ENCODE measurements at regions not wholly inside any gene's neighbourhood (a gene's known extent, or its start where the extent isn't known, plus 50 kb on each side); places are given as distances from the start of the nearest gene placed in this dataset.
"Not testable (repeated sequence)": the region's sequence is repeated elsewhere in the genome, so short reads cannot be mapped to it uniquely, and the experiment has no call there.

- Mint-ChIP-seq H3K4me3 (no peak overlapping the region), H3K27me3 (no peaks in the 10 kb centered on the region), H3K9me3 (no peaks in the 10 kb centered on the region), H3K36me3 (no peaks in the 10 kb centered on the region), H3K27ac (no peak overlapping the region), H3K4me1 (peaks cover 7% of the 10 kb centered on the region)
Measured at GRCh38 chr21:35458405-35458804, 409.3 kb upstream of the RUNX1 start.

- H3K27me3 Mint-ChIP-seq, result no peaks in the 10 kb centered on the region
- peaks cover 1% of the 10 kb centered on the region for H3K9me3 Mint-ChIP-seq
- H3K4me1 Mint-ChIP-seq, result peaks cover 7% of the 10 kb centered on the region
- H3K4me3 Mint-ChIP-seq, result no peak overlapping the region
- peaks cover 1% of the 10 kb centered on the region for H3K36me3 Mint-ChIP-seq
- no peak overlapping the region for H3K27ac Mint-ChIP-seq
Measured at GRCh38 chr21:35457097-35457804, 408.1 kb upstream of the RUNX1 start.

GRCh38 chr21:35451276-35451675, 402.2 kb upstream of the RUNX1 start:
- Mint-ChIP-seq H3K4me3 (no peak overlapping the region), H3K27me3 (no peaks in the 10 kb centered on the region), H3K4me1 (no peaks in the 10 kb centered on the region), H3K36me3 (peaks cover 9% of the 10 kb centered on the region), H3K9me3 (peaks cover 19% of the 10 kb centered on the region), H3K27ac (peak overlapping the region; percentile 35)

- Mint-ChIP-seq H3K4me3 (no peak overlapping the region), H3K27me3 (no peaks in the 10 kb centered on the region), H3K27ac (peak overlapping the region; percentile 35), H3K4me1 (no peaks in the 10 kb centered on the region), H3K9me3 (peaks cover 19% of the 10 kb centered on the region), H3K36me3 (peaks cover 9% of the 10 kb centered on the region)
Measured at GRCh38 chr21:35450830-35451229, 401.7 kb upstream of the RUNX1 start.

- no peak overlapping the region for H3K27ac Mint-ChIP-seq
- no peak overlapping the region for H3K4me3 Mint-ChIP-seq
- H3K36me3 Mint-ChIP-seq, result peaks cover 9% of the 10 kb centered on the region
- H3K27me3 Mint-ChIP-seq, result no peaks in the 10 kb centered on the region
- H3K9me3 Mint-ChIP-seq, result peaks cover 19% of the 10 kb centered on the region
- H3K4me1 Mint-ChIP-seq, result no peaks in the 10 kb centered on the region
Measured at GRCh38 chr21:35449846-35450245, 400.7 kb upstream of the RUNX1 start.

GRCh38 chr21:35448876-35449599, 399.9 kb upstream of the RUNX1 start:
- H3K4me1 Mint-ChIP-seq, result no peaks in the 10 kb centered on the region
- no peak overlapping the region for H3K27ac Mint-ChIP-seq
- peaks cover 9% of the 10 kb centered on the region for H3K36me3 Mint-ChIP-seq
- no peak overlapping the region for H3K4me3 Mint-ChIP-seq
- H3K9me3 Mint-ChIP-seq, result peaks cover 19% of the 10 kb centered on the region
- no peaks in the 10 kb centered on the region for H3K27me3 Mint-ChIP-seq

GRCh38 chr21:35444391-35444790, 395.3 kb upstream of the RUNX1 start:
- Mint-ChIP-seq H3K27ac (no peak overlapping the region), H3K27me3 (no peaks in the 10 kb centered on the region), H3K4me3 (no peak overlapping the region), H3K4me1 (peaks cover 18% of the 10 kb centered on the region), H3K9me3 (no peaks in the 10 kb centered on the region), H3K36me3 (no peaks in the 10 kb centered on the region)

GRCh38 chr21:35441868-35442582, 392.9 kb upstream of the RUNX1 start:
- no peaks in the 10 kb centered on the region for H3K36me3 Mint-ChIP-seq
- H3K27ac Mint-ChIP-seq, result no peak overlapping the region

GRCh38 chr21:35438643-35439404, 389.7 kb upstream of the RUNX1 start:
- H3K27me3 Mint-ChIP-seq, result no peaks in the 10 kb centered on the region
- H3K27ac Mint-ChIP-seq, result peak overlapping the region; percentile 60
- peaks cover 7% of the 10 kb centered on the region for H3K9me3 Mint-ChIP-seq
- H3K4me1 Mint-ChIP-seq, result peaks cover 36% of the 10 kb centered on the region
- peak overlapping the region; percentile 47 for H3K4me3 Mint-ChIP-seq
- peaks cover under 1% of the 10 kb centered on the region for H3K36me3 Mint-ChIP-seq

More at GRCh38 chr21:35441868-35442582, 392.9 kb upstream of the RUNX1 start:
- H3K27me3 Mint-ChIP-seq, result no peaks in the 10 kb centered on the region
- no peak overlapping the region for H3K4me3 Mint-ChIP-seq
- peaks cover 36% of the 10 kb centered on the region for H3K4me1 Mint-ChIP-seq
- no peaks in the 10 kb centered on the region for H3K9me3 Mint-ChIP-seq

GRCh38 chr21:35437941-35438340, 388.8 kb upstream of the RUNX1 start:
- Mint-ChIP-seq H3K36me3 (peaks cover 3% of the 10 kb centered on the region), H3K4me3 (no peak overlapping the region), H3K4me1 (peaks cover 36% of the 10 kb centered on the region), H3K27ac (peak overlapping the region; percentile 79), H3K27me3 (no peaks in the 10 kb centered on the region), H3K9me3 (peaks cover 7% of the 10 kb centered on the region)

GRCh38 chr21:35436899-35437298, 387.8 kb upstream of the RUNX1 start:
- H3K4me3 Mint-ChIP-seq, result no peak overlapping the region
- no peak overlapping the region for H3K27ac Mint-ChIP-seq
- peaks cover 7% of the 10 kb centered on the region for H3K9me3 Mint-ChIP-seq
- H3K36me3 Mint-ChIP-seq, result peaks cover 8% of the 10 kb centered on the region
- H3K27me3 Mint-ChIP-seq, result no peaks in the 10 kb centered on the region
- H3K4me1 Mint-ChIP-seq, result peaks cover 26% of the 10 kb centered on the region

GRCh38 chr21:35432601-35433000, 383.5 kb upstream of the RUNX1 start:
- H3K27me3 Mint-ChIP-seq, H3K4me3 Mint-ChIP-seq, H3K9me3 Mint-ChIP-seq, H3K36me3 Mint-ChIP-seq: not testable (repeated sequence)
- H3K27ac Mint-ChIP-seq, result peak overlapping the region; percentile 30
- peaks cover 16% of the 10 kb centered on the region for H3K4me1 Mint-ChIP-seq

GRCh38 chr21:35430260-35430659, 381.2 kb upstream of the RUNX1 start:
- Mint-ChIP-seq H3K4me3 (no peak overlapping the region), H3K27me3 (no peaks in the 10 kb centered on the region), H3K4me1 (peaks cover 30% of the 10 kb centered on the region), H3K36me3 (peaks cover 8% of the 10 kb centered on the region), H3K9me3 (peaks cover 7% of the 10 kb centered on the region), H3K27ac (peak overlapping the region; percentile 15)

GRCh38 chr21:35428937-35429336, 379.8 kb upstream of the RUNX1 start:
- Mint-ChIP-seq H3K4me3 (peak overlapping the region; percentile 70), H3K27me3 (no peaks in the 10 kb centered on the region), H3K27ac (peak overlapping the region; percentile 85), H3K36me3 (peaks cover 8% of the 10 kb centered on the region), H3K9me3 (no peaks in the 10 kb centered on the region), H3K4me1 (peaks cover 30% of the 10 kb centered on the region)

- peak overlapping the region; percentile 70 for H3K4me3 Mint-ChIP-seq
- H3K9me3 Mint-ChIP-seq, result no peaks in the 10 kb centered on the region
- peak overlapping the region; percentile 74 for H3K27ac Mint-ChIP-seq
- peaks cover 5% of the 10 kb centered on the region for H3K36me3 Mint-ChIP-seq
- no peaks in the 10 kb centered on the region for H3K27me3 Mint-ChIP-seq
- peaks cover 30% of the 10 kb centered on the region for H3K4me1 Mint-ChIP-seq
Measured at GRCh38 chr21:35428489-35428888, 379.4 kb upstream of the RUNX1 start.

Data from activated naive CD4-positive, alpha-beta T cell treated with anti-CD3 and anti-CD28 coated beads, Interleukin-2, amount 50 U/mL, for 24 hours (primary cell).